Fibroblast of mammary gland (primary cell): ENCODE measurements at regions not wholly inside any gene's neighbourhood (a gene's known extent, or its start where the extent isn't known, plus 50 kb on each side); places are given as distances from the start of the nearest gene placed in this dataset.

Experiments used
- DNase-seq: peaks from one replicate; pipeline ENCODE4 v3.0.0-alpha.2; 2010; ENCODE audit warnings: low read depth
- H3K4me3 ChIP-seq: 2 replicates; pipeline ENCODE4 v1.5.1; 2011; ENCODE audit warnings: low read depth, mild to moderate bottlenecking, low read length, moderate library complexity; ENCODE audit not compliant: control insufficient read depth
- CTCF ChIP-seq: conservative IDR thresholded peaks from 2 replicates; pipeline ENCODE4 v1.5.1; 2011; ENCODE audit warnings: low read depth, low read length, inconsistent platforms; ENCODE audit not compliant: control insufficient read depth, insufficient read depth

- no peak for DNase-seq
- H3K4me3 ChIP-seq: no peak overlapping the region
Measured at GRCh38 chr2:10183146-10183675, 60.7 kb downstream of the RRM2 start.

DNA sequence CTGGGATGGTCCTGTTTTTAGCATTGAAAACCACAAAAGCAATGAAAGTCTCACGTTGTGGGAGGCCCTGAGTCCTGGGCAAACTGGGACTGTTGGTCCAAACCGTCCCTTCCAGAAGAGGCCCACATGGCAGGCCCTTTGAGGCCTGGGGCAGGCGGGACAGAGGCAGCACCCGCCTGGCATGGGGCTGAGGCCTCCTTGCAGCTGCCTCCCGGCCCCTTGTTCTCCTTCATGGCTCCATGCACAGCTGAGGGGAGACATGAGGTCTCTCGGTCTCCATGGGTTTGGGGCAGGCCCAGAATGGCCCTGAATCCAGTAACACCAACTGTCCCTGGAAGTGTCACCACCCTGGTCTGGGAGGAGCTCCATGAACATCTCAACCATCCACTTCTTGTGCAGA is 61.9 kb downstream of the RRM2 start:
- no peak overlapping the region for H3K4me3 ChIP-seq
- no peak for DNase-seq
- TF ChIP-seq CTCF: no peak

More at GRCh38 chr2:10183146-10183675, 60.7 kb downstream of the RRM2 start:
- no peak for TF ChIP-seq CTCF

DNA sequence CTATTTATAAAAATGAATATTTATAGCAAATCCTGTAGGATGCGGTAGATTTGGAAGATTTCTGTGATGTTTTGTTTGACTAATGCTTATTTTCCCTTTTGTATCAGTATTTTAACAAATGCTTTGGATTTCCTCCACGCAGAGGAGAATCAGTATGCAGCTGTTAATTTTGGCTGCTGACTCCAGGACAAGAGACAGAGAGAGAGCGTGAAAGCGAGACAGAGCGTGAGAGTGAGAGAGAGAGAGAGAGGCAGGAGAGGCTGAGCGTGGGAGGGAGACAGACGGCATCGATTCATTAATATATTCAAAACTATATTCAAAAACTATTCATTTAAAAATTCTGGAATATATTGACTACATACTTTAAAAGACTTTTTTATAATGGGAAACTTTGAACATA is 62.5 kb downstream of the RRM2 start:
- H3K4me3 ChIP-seq: no peak overlapping the region
- no peak for TF ChIP-seq CTCF
- no peak for DNase-seq

GRCh38 chr2:10185755-10186154 is 63.2 kb downstream of the RRM2 start:
- no peak overlapping the region for H3K4me3 ChIP-seq
- DNase-seq: no peak
- no peak for TF ChIP-seq CTCF

- DNase-seq: no peak
- TF ChIP-seq CTCF: no peak
Measured at GRCh38 chr2:10186868-10187535, 64.5 kb downstream of the RRM2 start.

DNA sequence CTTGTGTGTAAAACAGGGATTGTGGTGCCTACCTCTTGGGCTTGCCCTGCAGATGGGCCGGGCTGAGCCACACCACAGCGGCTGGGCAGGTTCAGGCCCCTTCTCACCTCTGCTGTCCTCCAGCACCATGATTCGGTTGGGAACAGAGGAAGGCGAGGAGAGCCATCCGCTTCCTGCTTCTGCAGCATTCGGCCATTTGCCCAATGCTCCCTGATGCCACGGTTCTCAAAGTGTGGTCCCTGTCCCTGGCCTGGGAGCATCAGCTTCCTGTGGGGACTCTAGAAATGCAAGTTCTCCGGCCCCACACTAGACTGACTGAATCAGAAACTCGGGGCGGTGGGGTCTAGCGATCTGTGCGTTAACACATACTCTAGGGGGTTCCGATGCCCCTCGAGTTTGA is 65.1 kb downstream of the RRM2 start:
- H3K4me3 ChIP-seq: no peak overlapping the region
- no peak for TF ChIP-seq CTCF
- DNase-seq: no peak

More at GRCh38 chr2:10186868-10187535, 64.5 kb downstream of the RRM2 start:
- H3K4me3 ChIP-seq: no peak overlapping the region
